ENCODE measurements at regions not wholly inside any gene's neighbourhood (a gene's known extent, or its start where the extent isn't known, plus 50 kb on each side); places are given as distances from the start of the nearest gene placed in this dataset.

- no peak for TF ChIP-seq RBAK (CRISPR knock-in tag; IDR thresholded peaks at IDR 0.05)
- TF ChIP-seq ZFP36L1 (CRISPR knock-in tag; IDR thresholded peaks at IDR 0.05): no peak
- no peak for TF ChIP-seq POLR2A (IDR thresholded peaks at IDR 0.05; ENCODE audit: insufficient read depth in 1 of 2, low read depth in 2 of 2, low read length in 2 of 2)
- TF ChIP-seq ETV6 (CRISPR knock-in tag; conservative IDR thresholded peaks at IDR 0.05): no peak
- no peak for TF ChIP-seq NR2F6 (IDR thresholded peaks at IDR 0.05)
- no peak for TF ChIP-seq NR2F6 (CRISPR knock-in tag; IDR thresholded peaks at IDR 0.05)
- TF ChIP-seq CTCF (CRISPR knock-in tag; IDR thresholded peaks at IDR 0.05): no peak
- no peak for TF ChIP-seq POLR2AphosphoS5 (IDR thresholded peaks at IDR 0.05; ENCODE audit: low read depth, low read length)
- TF ChIP-seq ZFP1 (CRISPR knock-in tag; IDR thresholded peaks at IDR 0.05): no peak
- no peak for TF ChIP-seq RAD21 (CRISPR knock-in tag; IDR thresholded peaks at IDR 0.05)
- TF ChIP-seq BCLAF1 (IDR thresholded peaks at IDR 0.05): no peak
- no peak for TF ChIP-seq FOSL1 (CRISPR knock-in tag; IDR thresholded peaks at IDR 0.05; ENCODE audit: borderline replicate concordance)
- no peak for TF ChIP-seq HDAC6 (IDR thresholded peaks at IDR 0.05; ENCODE audit: low read depth, low read length)
- no peak for TF ChIP-seq CHD4 (IDR thresholded peaks at IDR 0.05; ENCODE audit: borderline replicate concordance, low read length)
- TF ChIP-seq ZNF597 (CRISPR knock-in tag; IDR thresholded peaks at IDR 0.05): no peak
Measured at GRCh38 chr16:66291833-66292232, 74.7 kb upstream of the CDH5 start.
